Endothelial cell of umbilical vein (primary cell): ENCODE measurements at regions not wholly inside any gene's neighbourhood (a gene's known extent, or its start where the extent isn't known, plus 50 kb on each side); places are given as distances from the start of the nearest gene placed in this dataset.

Experiments
- EZH2 ChIP-seq: IDR thresholded peaks from 2 replicates; pipeline ENCODE4 v1.6.1; 2012; ENCODE audit warnings: borderline replicate concordance, low read depth, mild to moderate bottlenecking, moderate library complexity, low read length, inconsistent platforms; ENCODE audit not compliant: severe bottlenecking
- POLR2A ChIP-seq: IDR thresholded peaks from 2 replicates; pipeline ENCODE4 v1.6.1; 2012; ENCODE audit warnings: low read depth, mild to moderate bottlenecking, control low read depth, low read length
- POLR2AphosphoS5 ChIP-seq: IDR thresholded peaks from 2 replicates; pipeline ENCODE4 v1.6.1; 2012; ENCODE audit warnings: low read depth, mild to moderate bottlenecking, control low read depth, low read length, moderate library complexity; ENCODE audit not compliant: insufficient read depth
- TF ChIP-seq, protein P1 (sequence below), 2 donors: IDR thresholded peaks; 1 replicate in 1 of 2; 2 replicates in 1 of 2; pipeline ENCODE4 v1.5.1; 2011; ENCODE audit warnings: low read length in 2 of 2, mild to moderate bottlenecking in 2 of 2, moderate library complexity in 2 of 2, control low read depth in 1 of 2, inconsistent platforms in 1 of 2, low read depth in 1 of 2; ENCODE audit not compliant: insufficient read depth in 1 of 2; ENCODE audit errors: extremely low read depth in 1 of 2

GRCh38 chr12:73112035-73112816 lies 840.1 kb downstream of the TRHDE start:
- TF ChIP-seq, protein P1, sequence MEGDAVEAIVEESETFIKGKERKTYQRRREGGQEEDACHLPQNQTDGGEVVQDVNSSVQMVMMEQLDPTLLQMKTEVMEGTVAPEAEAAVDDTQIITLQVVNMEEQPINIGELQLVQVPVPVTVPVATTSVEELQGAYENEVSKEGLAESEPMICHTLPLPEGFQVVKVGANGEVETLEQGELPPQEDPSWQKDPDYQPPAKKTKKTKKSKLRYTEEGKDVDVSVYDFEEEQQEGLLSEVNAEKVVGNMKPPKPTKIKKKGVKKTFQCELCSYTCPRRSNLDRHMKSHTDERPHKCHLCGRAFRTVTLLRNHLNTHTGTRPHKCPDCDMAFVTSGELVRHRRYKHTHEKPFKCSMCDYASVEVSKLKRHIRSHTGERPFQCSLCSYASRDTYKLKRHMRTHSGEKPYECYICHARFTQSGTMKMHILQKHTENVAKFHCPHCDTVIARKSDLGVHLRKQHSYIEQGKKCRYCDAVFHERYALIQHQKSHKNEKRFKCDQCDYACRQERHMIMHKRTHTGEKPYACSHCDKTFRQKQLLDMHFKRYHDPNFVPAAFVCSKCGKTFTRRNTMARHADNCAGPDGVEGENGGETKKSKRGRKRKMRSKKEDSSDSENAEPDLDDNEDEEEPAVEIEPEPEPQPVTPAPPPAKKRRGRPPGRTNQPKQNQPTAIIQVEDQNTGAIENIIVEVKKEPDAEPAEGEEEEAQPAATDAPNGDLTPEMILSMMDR (IDR thresholded peaks at IDR 0.05; ENCODE audit: extremely low read depth in 1 of 2, insufficient read depth in 1 of 2, low read depth in 1 of 2, low read length in 2 of 2), result no peak
- TF ChIP-seq POLR2A (no peak), POLR2AphosphoS5 (no peak), EZH2 (no peak)
